ENCODE measurements at regions not wholly inside any gene's neighbourhood (a gene's known extent, or its start where the extent isn't known, plus 50 kb on each side); places are given as distances from the start of the nearest gene placed in this dataset.

- no peaks in the 10 kb centered on the region for H3K9me3 ChIP-seq
- H3K4me1 ChIP-seq, result no peaks in the 10 kb centered on the region
- no peaks in the 10 kb centered on the region for H3K27me3 ChIP-seq
- H3K27ac ChIP-seq, result no peak overlapping the region
- no peak overlapping the region for H3K4me3 ChIP-seq
- intact Hi-C loops (cut with DNase I; ENCODE audit: low total_unique reads), result no loop called here
- DNase-seq, result no peak
- TF ChIP-seq POLR2A (IDR thresholded peaks at IDR 0.05), result no peak
- TF ChIP-seq, protein P1, sequence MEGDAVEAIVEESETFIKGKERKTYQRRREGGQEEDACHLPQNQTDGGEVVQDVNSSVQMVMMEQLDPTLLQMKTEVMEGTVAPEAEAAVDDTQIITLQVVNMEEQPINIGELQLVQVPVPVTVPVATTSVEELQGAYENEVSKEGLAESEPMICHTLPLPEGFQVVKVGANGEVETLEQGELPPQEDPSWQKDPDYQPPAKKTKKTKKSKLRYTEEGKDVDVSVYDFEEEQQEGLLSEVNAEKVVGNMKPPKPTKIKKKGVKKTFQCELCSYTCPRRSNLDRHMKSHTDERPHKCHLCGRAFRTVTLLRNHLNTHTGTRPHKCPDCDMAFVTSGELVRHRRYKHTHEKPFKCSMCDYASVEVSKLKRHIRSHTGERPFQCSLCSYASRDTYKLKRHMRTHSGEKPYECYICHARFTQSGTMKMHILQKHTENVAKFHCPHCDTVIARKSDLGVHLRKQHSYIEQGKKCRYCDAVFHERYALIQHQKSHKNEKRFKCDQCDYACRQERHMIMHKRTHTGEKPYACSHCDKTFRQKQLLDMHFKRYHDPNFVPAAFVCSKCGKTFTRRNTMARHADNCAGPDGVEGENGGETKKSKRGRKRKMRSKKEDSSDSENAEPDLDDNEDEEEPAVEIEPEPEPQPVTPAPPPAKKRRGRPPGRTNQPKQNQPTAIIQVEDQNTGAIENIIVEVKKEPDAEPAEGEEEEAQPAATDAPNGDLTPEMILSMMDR (IDR thresholded peaks at IDR 0.05), result no peak
- H3K36me3 ChIP-seq, result no peaks in the 10 kb centered on the region
These were observed 292.2 kb downstream of the CYLC2 start for GRCh38 chr9:103287361-103287760.

DNA sequence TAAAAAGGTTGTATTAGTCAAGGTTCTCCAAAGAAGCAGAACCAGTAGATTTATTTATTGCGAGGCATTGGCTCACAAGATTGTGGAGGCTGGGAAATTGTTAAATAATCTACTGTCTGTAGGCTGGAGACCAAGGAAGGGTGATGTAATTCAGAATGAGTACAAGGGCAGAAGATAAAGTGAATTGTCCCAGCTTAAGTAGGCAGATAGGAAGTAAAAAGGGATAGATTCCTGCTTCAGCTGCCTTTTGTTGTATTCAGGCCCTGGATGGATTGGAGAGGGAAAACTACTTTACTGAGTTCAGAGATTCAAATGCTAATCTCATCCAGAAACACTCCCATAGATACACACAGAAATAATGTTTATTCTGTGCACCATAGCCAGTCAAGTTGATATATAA, 301.1 kb downstream of the CYLC2 start:
- no peak overlapping the region for H3K27ac ChIP-seq
- no peak for TF ChIP-seq POLR2A (IDR thresholded peaks at IDR 0.05)
- TF ChIP-seq, protein P1 (IDR thresholded peaks at IDR 0.05), result no peak
- no peaks in the 10 kb centered on the region for H3K4me1 ChIP-seq
- no peaks in the 10 kb centered on the region for H3K36me3 ChIP-seq
- H3K27me3 ChIP-seq, result no peaks in the 10 kb centered on the region
- H3K4me3 ChIP-seq, result no peak overlapping the region
- intact Hi-C loops (cut with DNase I; ENCODE audit: low total_unique reads), result no loop called here
- H3K9me3 ChIP-seq, result no peaks in the 10 kb centered on the region
- no peak for DNase-seq

GRCh38 chr9:103301051-103301450, 305.9 kb downstream of the CYLC2 start:
- H3K4me1 ChIP-seq, result no peaks in the 10 kb centered on the region
- H3K9me3 ChIP-seq, result no peaks in the 10 kb centered on the region
- H3K27ac ChIP-seq, result no peak overlapping the region
- no peak overlapping the region for H3K4me3 ChIP-seq
- H3K36me3 ChIP-seq, result no peaks in the 10 kb centered on the region
- DNase-seq, result no peak
- TF ChIP-seq, protein P1 (IDR thresholded peaks at IDR 0.05), result no peak
- no peak for TF ChIP-seq POLR2A (IDR thresholded peaks at IDR 0.05)
- no peaks in the 10 kb centered on the region for H3K27me3 ChIP-seq
- intact Hi-C loops (cut with DNase I; ENCODE audit: low total_unique reads), result no loop called here

GRCh38 chr9:103304797-103305196, 309.7 kb downstream of the CYLC2 start:
- DNase-seq, result no peak
- no peak for TF ChIP-seq POLR2A (IDR thresholded peaks at IDR 0.05)
- Histone ChIP-seq H3K27ac (no peak overlapping the region), H3K36me3 (no peaks in the 10 kb centered on the region), H3K4me1 (no peaks in the 10 kb centered on the region), H3K9me3 (no peaks in the 10 kb centered on the region), H3K27me3 (no peaks in the 10 kb centered on the region), H3K4me3 (no peak overlapping the region)
- intact Hi-C loops (cut with DNase I; ENCODE audit: low total_unique reads), result no loop called here

DNA sequence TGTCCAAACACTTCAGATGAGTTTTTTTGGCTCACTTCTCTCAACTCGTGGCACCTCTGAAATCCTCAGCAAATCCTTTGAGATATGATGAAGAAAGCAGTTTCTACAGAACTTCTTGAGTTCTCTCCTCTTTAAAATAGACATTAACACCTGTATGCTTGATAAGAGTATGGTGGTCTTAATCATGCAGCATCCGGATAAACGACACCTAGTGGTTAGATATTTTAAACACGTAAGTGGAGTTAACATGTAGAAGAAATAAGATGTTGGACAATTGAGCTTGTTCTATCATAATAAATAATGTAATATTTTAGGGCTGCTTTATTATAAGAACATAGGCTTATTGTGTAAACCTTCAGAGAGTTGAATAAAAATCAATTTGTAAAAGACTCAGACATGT, 324.8 kb downstream of the CYLC2 start:
- TF ChIP-seq POLR2A (IDR thresholded peaks at IDR 0.05), result no peak
- TF ChIP-seq, protein P1 (IDR thresholded peaks at IDR 0.05), result no peak
- Histone ChIP-seq H3K27ac (no peak overlapping the region), H3K4me3 (no peak overlapping the region), H3K27me3 (no peaks in the 10 kb centered on the region), H3K36me3 (no peaks in the 10 kb centered on the region), H3K9me3 (no peaks in the 10 kb centered on the region), H3K4me1 (no peaks in the 10 kb centered on the region)
- intact Hi-C loops (cut with DNase I; ENCODE audit: low total_unique reads), result no loop called here
- DNase-seq, result no peak

GRCh38 chr9:103323699-103324098, 328.6 kb downstream of the CYLC2 start:
- intact Hi-C loops (cut with DNase I; ENCODE audit: low total_unique reads), result no loop called here
- no peaks in the 10 kb centered on the region for H3K4me1 ChIP-seq
- H3K27ac ChIP-seq, result no peak overlapping the region
- H3K9me3 ChIP-seq, result no peaks in the 10 kb centered on the region
- DNase-seq, result no peak
- no peaks in the 10 kb centered on the region for H3K27me3 ChIP-seq
- H3K36me3 ChIP-seq, result no peaks in the 10 kb centered on the region
- TF ChIP-seq, protein P1 (IDR thresholded peaks at IDR 0.05), result no peak
- TF ChIP-seq POLR2A (IDR thresholded peaks at IDR 0.05), result no peak
- H3K4me3 ChIP-seq, result no peak overlapping the region
